ENCODE measurements at regions not wholly inside any gene's neighbourhood (a gene's known extent, or its start where the extent isn't known, plus 50 kb on each side); places are given as distances from the start of the nearest gene placed in this dataset.

GRCh38 chr18:49667462-49667861 lies 105.6 kb downstream of the LIPG start:
- TF ChIP-seq POLR2AphosphoS5 (IDR thresholded peaks at IDR 0.05; ENCODE audit: low read depth, low read length) (no peak), SPI1 (IDR thresholded peaks at IDR 0.05; ENCODE audit: low read depth, low read length) (no peak), PAX5 (IDR thresholded peaks at IDR 0.05; ENCODE audit: insufficient read depth, low read length, severe bottlenecking) (no peak), TAF1 (IDR thresholded peaks at IDR 0.05; ENCODE audit: low read depth, low read length) (no peak)
- FAIRE-seq, result no peak
- no peak for DNase-seq (ENCODE audit: insufficient read length, low spot score)

GRCh38 chr18:49666045-49666775 lies 104.4 kb downstream of the LIPG start:
- DNase-seq (ENCODE audit: insufficient read length, low spot score) (no peak), FAIRE-seq (no peak)
- TF ChIP-seq TAF1 (IDR thresholded peaks at IDR 0.05; ENCODE audit: low read depth, low read length) (no peak), PAX5 (IDR thresholded peaks at IDR 0.05; ENCODE audit: insufficient read depth, low read length, severe bottlenecking) (no peak), POLR2A (IDR thresholded peaks at IDR 0.05; ENCODE audit: low read depth, low read length) (no peak), POU2F2 (IDR thresholded peaks at IDR 0.05; ENCODE audit: low read depth, low read length) (no peak), POLR2AphosphoS5 (IDR thresholded peaks at IDR 0.05; ENCODE audit: low read depth, low read length) (no peak), SPI1 (IDR thresholded peaks at IDR 0.05; ENCODE audit: low read depth, low read length) (no peak)

- DNase-seq (ENCODE audit: insufficient read length, low spot score) (no peak), FAIRE-seq (no peak)
- TF ChIP-seq SPI1 (IDR thresholded peaks at IDR 0.05; ENCODE audit: low read depth, low read length) (no peak), POU2F2 (IDR thresholded peaks at IDR 0.05; ENCODE audit: low read depth, low read length) (no peak), TAF1 (IDR thresholded peaks at IDR 0.05; ENCODE audit: low read depth, low read length) (no peak), POLR2AphosphoS5 (IDR thresholded peaks at IDR 0.05; ENCODE audit: low read depth, low read length) (no peak), POLR2A (IDR thresholded peaks at IDR 0.05; ENCODE audit: low read depth, low read length) (no peak), PAX5 (IDR thresholded peaks at IDR 0.05; ENCODE audit: insufficient read depth, low read length, severe bottlenecking) (no peak)
Measured at GRCh38 chr18:49663899-49664890, 102.3 kb downstream of the LIPG start.

- FAIRE-seq, result no peak
- TF ChIP-seq POU2F2 (IDR thresholded peaks at IDR 0.05; ENCODE audit: low read depth, low read length), result no peak
- TF ChIP-seq TAF1 (IDR thresholded peaks at IDR 0.05; ENCODE audit: low read depth, low read length), result no peak
- TF ChIP-seq POLR2A (IDR thresholded peaks at IDR 0.05; ENCODE audit: low read depth, low read length), result no peak
- no peak for TF ChIP-seq POLR2AphosphoS5 (IDR thresholded peaks at IDR 0.05; ENCODE audit: low read depth, low read length)
- no peak for TF ChIP-seq SPI1 (IDR thresholded peaks at IDR 0.05; ENCODE audit: low read depth, low read length)
- TF ChIP-seq PAX5 (IDR thresholded peaks at IDR 0.05; ENCODE audit: insufficient read depth, low read length, severe bottlenecking), result no peak
- no peak for DNase-seq (ENCODE audit: insufficient read length, low spot score)
Measured at GRCh38 chr18:49662506-49662905, 100.6 kb downstream of the LIPG start.

GRCh38 chr18:49658823-49659404 lies 97.1 kb downstream of the LIPG start:
- FAIRE-seq, result no peak
- TF ChIP-seq POLR2A (IDR thresholded peaks at IDR 0.05; ENCODE audit: low read depth, low read length) (no peak), TAF1 (IDR thresholded peaks at IDR 0.05; ENCODE audit: low read depth, low read length) (no peak), POU2F2 (IDR thresholded peaks at IDR 0.05; ENCODE audit: low read depth, low read length) (no peak)
- no peak for DNase-seq (ENCODE audit: insufficient read length, low spot score)

GRCh38 chr18:49656073-49656692 lies 94.3 kb downstream of the LIPG start:
- TF ChIP-seq POU2F2 (IDR thresholded peaks at IDR 0.05; ENCODE audit: low read depth, low read length) (no peak), POLR2A (IDR thresholded peaks at IDR 0.05; ENCODE audit: low read depth, low read length) (no peak), SPI1 (IDR thresholded peaks at IDR 0.05; ENCODE audit: low read depth, low read length) (no peak), POLR2AphosphoS5 (IDR thresholded peaks at IDR 0.05; ENCODE audit: low read depth, low read length) (no peak), TAF1 (IDR thresholded peaks at IDR 0.05; ENCODE audit: low read depth, low read length) (no peak)
- DNase-seq (ENCODE audit: insufficient read length, low spot score) (no peak), FAIRE-seq (no peak)

- no peak for TF ChIP-seq POLR2A (IDR thresholded peaks at IDR 0.05; ENCODE audit: low read depth, low read length)
- no peak for TF ChIP-seq PAX5 (IDR thresholded peaks at IDR 0.05; ENCODE audit: insufficient read depth, low read length, severe bottlenecking)
- no peak for TF ChIP-seq TAF1 (IDR thresholded peaks at IDR 0.05; ENCODE audit: low read depth, low read length)
- no peak for TF ChIP-seq POLR2AphosphoS5 (IDR thresholded peaks at IDR 0.05; ENCODE audit: low read depth, low read length)
- TF ChIP-seq POU2F2 (IDR thresholded peaks at IDR 0.05; ENCODE audit: low read depth, low read length), result no peak
- no peak for TF ChIP-seq SPI1 (IDR thresholded peaks at IDR 0.05; ENCODE audit: low read depth, low read length)
- no peak for DNase-seq (ENCODE audit: insufficient read length, low spot score)
- no peak for FAIRE-seq
Measured at GRCh38 chr18:49655266-49656072, 93.6 kb downstream of the LIPG start.

- DNase-seq (ENCODE audit: insufficient read length, low spot score), result no peak
- TF ChIP-seq PAX5 (IDR thresholded peaks at IDR 0.05; ENCODE audit: insufficient read depth, low read length, severe bottlenecking) (no peak), POLR2A (IDR thresholded peaks at IDR 0.05; ENCODE audit: low read depth, low read length) (no peak), SPI1 (IDR thresholded peaks at IDR 0.05; ENCODE audit: low read depth, low read length) (no peak), POLR2AphosphoS5 (IDR thresholded peaks at IDR 0.05; ENCODE audit: low read depth, low read length) (no peak), POU2F2 (IDR thresholded peaks at IDR 0.05; ENCODE audit: low read depth, low read length) (no peak), TAF1 (IDR thresholded peaks at IDR 0.05; ENCODE audit: low read depth, low read length) (no peak)
- no peak for FAIRE-seq
Measured at GRCh38 chr18:49654347-49654746, 92.5 kb downstream of the LIPG start.

Data from GM12891 (cell line).